ENCODE measurements at regions not wholly inside any gene's neighbourhood (a gene's known extent, or its start where the extent isn't known, plus 50 kb on each side); places are given as distances from the start of the nearest gene placed in this dataset.

DNA sequence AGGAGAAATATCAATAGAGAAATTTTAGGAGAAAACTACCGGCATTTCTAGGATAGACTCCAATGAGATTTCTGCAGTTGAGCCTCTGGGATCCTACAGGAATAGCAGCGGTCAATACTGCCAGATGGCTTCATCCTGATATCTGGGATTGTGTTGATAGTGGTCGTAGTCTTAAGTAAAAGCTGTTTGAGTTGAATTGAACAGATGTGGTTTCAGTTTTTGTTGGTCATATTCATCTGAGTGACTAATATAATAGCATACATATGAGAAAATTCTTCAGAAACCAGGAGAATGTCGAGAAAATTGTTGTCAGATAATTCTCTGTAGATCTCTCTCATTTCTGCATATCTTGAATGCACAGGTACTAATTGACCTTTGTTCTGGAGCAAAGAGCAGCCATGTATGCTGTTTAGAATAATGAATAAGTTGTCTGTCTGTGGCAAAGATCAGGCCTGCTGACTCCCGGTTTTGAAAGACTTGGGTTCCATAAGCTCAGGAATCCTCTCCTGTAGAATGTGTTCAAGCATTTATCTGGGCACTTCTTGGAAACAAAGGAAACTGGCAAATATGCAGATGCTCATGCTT lies 288.1 kb downstream of the TMX3 start:
- no peak for DNase-seq
- Mint-ChIP-seq H3K4me3 (no peak overlapping the region), H3K36me3 (ENCODE audit: low read depth) (peaks cover 14% of the 10 kb centered on the region), H3K9me3 (peaks cover 11% of the 10 kb centered on the region), H3K4me1 (ENCODE audit: low read depth) (peaks cover 63% of the 10 kb centered on the region), H3K27ac (peak overlapping the region; percentile 51), H3K27me3 (ENCODE audit: insufficient read depth) (no peaks in the 10 kb centered on the region)
- TF ChIP-seq, protein P1, sequence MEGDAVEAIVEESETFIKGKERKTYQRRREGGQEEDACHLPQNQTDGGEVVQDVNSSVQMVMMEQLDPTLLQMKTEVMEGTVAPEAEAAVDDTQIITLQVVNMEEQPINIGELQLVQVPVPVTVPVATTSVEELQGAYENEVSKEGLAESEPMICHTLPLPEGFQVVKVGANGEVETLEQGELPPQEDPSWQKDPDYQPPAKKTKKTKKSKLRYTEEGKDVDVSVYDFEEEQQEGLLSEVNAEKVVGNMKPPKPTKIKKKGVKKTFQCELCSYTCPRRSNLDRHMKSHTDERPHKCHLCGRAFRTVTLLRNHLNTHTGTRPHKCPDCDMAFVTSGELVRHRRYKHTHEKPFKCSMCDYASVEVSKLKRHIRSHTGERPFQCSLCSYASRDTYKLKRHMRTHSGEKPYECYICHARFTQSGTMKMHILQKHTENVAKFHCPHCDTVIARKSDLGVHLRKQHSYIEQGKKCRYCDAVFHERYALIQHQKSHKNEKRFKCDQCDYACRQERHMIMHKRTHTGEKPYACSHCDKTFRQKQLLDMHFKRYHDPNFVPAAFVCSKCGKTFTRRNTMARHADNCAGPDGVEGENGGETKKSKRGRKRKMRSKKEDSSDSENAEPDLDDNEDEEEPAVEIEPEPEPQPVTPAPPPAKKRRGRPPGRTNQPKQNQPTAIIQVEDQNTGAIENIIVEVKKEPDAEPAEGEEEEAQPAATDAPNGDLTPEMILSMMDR (IDR thresholded peaks at IDR 0.05), result no peak

DNA sequence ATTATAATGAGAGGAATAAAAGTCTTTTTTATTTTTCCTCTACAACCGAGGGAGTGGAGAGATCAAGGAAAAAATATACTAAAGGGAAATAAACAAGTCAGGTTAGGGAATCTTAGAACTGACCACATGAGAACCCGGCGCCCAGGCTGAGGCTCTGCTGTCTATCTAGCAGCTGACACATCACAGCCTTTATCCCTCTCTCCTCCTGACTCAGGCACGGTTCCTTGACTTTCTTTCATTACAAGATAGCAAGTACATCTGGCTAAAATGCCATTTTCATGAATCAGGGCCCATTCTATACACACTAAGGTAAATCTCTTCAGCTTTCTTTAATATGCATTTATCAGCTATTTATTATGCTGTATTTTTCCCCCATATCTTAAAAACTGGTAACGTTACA lies 296.0 kb downstream of the TMX3 start:
- Mint-ChIP-seq H3K4me3 (peak overlapping the region; percentile 15; the same call in 1 of the 2 replicates), H3K9me3 (peaks cover 17% of the 10 kb centered on the region), H3K4me1 (ENCODE audit: low read depth) (peaks cover 44% of the 10 kb centered on the region), H3K36me3 (ENCODE audit: low read depth) (peaks cover 30% of the 10 kb centered on the region), H3K27me3 (ENCODE audit: insufficient read depth) (peaks cover 3% of the 10 kb centered on the region; the same call in 1 of the 2 replicates), H3K27ac (peak overlapping the region; percentile 64)
- peak; percentile 58 for DNase-seq
- TF ChIP-seq, protein P1 (IDR thresholded peaks at IDR 0.05), result no peak

DNA sequence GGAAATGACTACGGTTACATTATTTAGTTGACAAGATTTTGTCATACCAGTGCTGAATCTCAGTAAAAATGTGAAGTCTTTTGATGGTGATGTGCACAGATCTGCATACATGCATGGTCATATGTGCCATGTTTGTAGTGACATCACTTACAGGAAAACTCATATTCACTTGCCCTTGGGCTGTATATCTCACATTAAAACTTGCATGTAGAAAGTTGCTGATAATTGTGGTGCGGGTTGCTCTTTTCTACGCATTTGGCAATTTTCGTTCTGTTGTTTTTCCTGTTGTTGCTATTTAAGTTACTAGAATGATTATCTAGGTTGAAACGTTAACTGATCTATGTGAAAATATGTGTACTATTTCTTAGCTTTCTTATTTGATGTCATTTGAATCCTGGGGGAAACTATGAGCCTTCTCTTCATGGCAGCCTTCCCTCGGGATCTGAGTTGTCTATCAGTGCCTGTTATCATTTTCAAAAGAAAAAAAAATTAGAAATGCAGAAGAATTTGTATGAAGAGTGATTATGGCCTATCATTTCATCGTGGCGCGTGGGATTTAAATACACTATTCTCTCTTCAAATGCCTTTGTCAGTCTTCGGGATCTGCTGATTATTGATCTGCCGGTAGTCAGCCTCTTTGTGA lies 296.6 kb downstream of the TMX3 start:
- Mint-ChIP-seq H3K27me3 (ENCODE audit: insufficient read depth) (peaks cover 3% of the 10 kb centered on the region; the same call in 1 of the 2 replicates), H3K36me3 (ENCODE audit: low read depth) (peaks cover 30% of the 10 kb centered on the region), H3K4me3 (peak overlapping the region; percentile 15; the same call in 1 of the 2 replicates), H3K27ac (peak overlapping the region; percentile 64), H3K4me1 (ENCODE audit: low read depth) (peaks cover 42% of the 10 kb centered on the region), H3K9me3 (peaks cover 17% of the 10 kb centered on the region)
- no peak for DNase-seq
- TF ChIP-seq, protein P1 (IDR thresholded peaks at IDR 0.05), result no peak

- peak; percentile 41 for DNase-seq
- peaks cover 3% of the 10 kb centered on the region; the same call in 1 of the 2 replicates for H3K27me3 Mint-ChIP-seq (ENCODE audit: insufficient read depth)
- H3K4me1 Mint-ChIP-seq (ENCODE audit: low read depth), result peaks cover 42% of the 10 kb centered on the region
- H3K4me3 Mint-ChIP-seq, result no peak overlapping the region; the same call in 1 of the 2 replicates
- H3K27ac Mint-ChIP-seq, result peak overlapping the region; percentile 68
- peaks cover 26% of the 10 kb centered on the region for H3K36me3 Mint-ChIP-seq (ENCODE audit: low read depth)
- TF ChIP-seq, protein P1 (IDR thresholded peaks at IDR 0.05), result no peak
- peaks cover 15% of the 10 kb centered on the region for H3K9me3 Mint-ChIP-seq
Measured at GRCh38 chr18:68417826-68418225, 297.1 kb downstream of the TMX3 start.

DNA sequence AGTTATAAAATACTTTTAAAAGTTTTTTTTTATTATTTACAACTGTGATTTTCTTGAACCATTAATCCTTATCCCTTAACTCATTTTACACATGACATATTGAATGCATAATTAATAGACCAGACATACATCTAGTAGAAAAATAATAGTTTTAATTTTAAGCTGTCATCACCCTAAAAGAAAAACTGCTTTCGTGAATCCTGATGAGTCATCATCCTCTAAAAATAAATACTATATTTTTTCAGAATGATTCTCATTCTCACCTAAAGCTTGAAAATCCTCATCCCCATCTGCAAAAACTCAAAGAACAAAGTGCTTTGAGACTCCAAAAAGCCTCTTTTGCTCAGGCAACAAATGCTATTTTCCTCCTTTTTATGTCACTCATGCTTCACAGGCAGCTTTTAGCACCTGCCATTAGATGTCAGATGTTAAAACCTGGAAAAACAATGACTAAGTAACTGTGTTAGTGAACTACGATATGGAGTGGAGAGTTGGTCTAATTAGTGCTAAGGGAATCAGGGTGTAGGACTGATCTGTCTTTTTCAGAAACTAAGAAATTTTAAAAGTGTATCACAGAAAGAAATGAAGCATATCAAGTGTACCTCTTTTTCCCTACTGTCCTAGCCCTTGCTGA lies 297.6 kb downstream of the TMX3 start:
- no peak for DNase-seq
- H3K4me3 Mint-ChIP-seq, result no peak overlapping the region; the same call in 1 of the 2 replicates
- H3K4me1 Mint-ChIP-seq (ENCODE audit: low read depth), result peaks cover 42% of the 10 kb centered on the region
- H3K9me3 Mint-ChIP-seq, result peaks cover 10% of the 10 kb centered on the region
- TF ChIP-seq, protein P1 (IDR thresholded peaks at IDR 0.05), result no peak
- H3K27ac Mint-ChIP-seq, result peak overlapping the region; percentile 68
- peaks cover 21% of the 10 kb centered on the region for H3K36me3 Mint-ChIP-seq (ENCODE audit: low read depth)
- H3K27me3 Mint-ChIP-seq (ENCODE audit: insufficient read depth), result peaks cover 3% of the 10 kb centered on the region; the same call in 1 of the 2 replicates

Measured in HFFc6 (cell line).